OCI-LY1 (cell line): ENCODE measurements at regions not wholly inside any gene's neighbourhood (a gene's known extent, or its start where the extent isn't known, plus 50 kb on each side); places are given as distances from the start of the nearest gene placed in this dataset.

Source experiments
- H2AFZ ChIP-seq: fragments of 200-600 bp; sonication (generic), shearing (Covaris generic); 2 replicates; pipeline ENCODE4 v1.6.0; 2014; ENCODE audit warnings: antibody characterized with exemption, mild to moderate bottlenecking, low read length
- H3F3A ChIP-seq: fragments of 200-600 bp; sonication (generic), shearing (Covaris generic); 2 replicates; pipeline ENCODE4 v1.6.0; 2014; ENCODE audit warnings: mild to moderate bottlenecking, antibody characterized with exemption, low read length, moderate library complexity; ENCODE audit not compliant: insufficient read depth
- H3K27ac ChIP-seq: fragments of 200-600 bp; sonication (generic); 2 replicates; pipeline ENCODE4 v1.5.1; 2014; ENCODE audit warnings: low read length, mixed run types, mild to moderate bottlenecking, low read depth; ENCODE audit not compliant: poor library complexity, severe bottlenecking
- H3K27me3 ChIP-seq: fragments of 200-600 bp; sonication (generic); 2 replicates; pipeline ENCODE4 v1.6.0; 2014; ENCODE audit warnings: antibody characterized with exemption, mild to moderate bottlenecking, low read length, moderate library complexity; ENCODE audit not compliant: insufficient read depth
- H3K36me3 ChIP-seq: fragments of 200-600 bp; sonication (generic); 2 replicates; pipeline ENCODE4 v1.6.1; 2014; ENCODE audit warnings: mild to moderate bottlenecking, antibody characterized with exemption, low read length, moderate library complexity, mixed read lengths; ENCODE audit not compliant: insufficient read depth
- H3K4me1 ChIP-seq: fragments of 200-600 bp; sonication (generic); 2 replicates; pipeline ENCODE4 v1.5.1; 2014; ENCODE audit warnings: mild to moderate bottlenecking, low read length, moderate library complexity; ENCODE audit not compliant: insufficient read depth, severe bottlenecking
- H3K4me2 ChIP-seq: fragments of 200-600 bp; sonication (generic), shearing (Covaris generic); 2 replicates; pipeline ENCODE4 v1.6.1; 2014; ENCODE audit warnings: low read length
- H3K4me3 ChIP-seq: fragments of 200-600 bp; sonication (generic); 2 replicates; pipeline ENCODE4 v1.5.1; 2014; ENCODE audit warnings: low read length, low read depth, mild to moderate bottlenecking, mixed read lengths; ENCODE audit not compliant: poor library complexity, severe bottlenecking
- H3K79me2 ChIP-seq: fragments of 200-600 bp; shearing (Covaris generic); 2 replicates; pipeline ENCODE4 v1.6.1; 2016; ENCODE audit warnings: mixed run types, low read length, mixed read lengths; ENCODE audit not compliant: insufficient read depth
- H3K9ac ChIP-seq: fragments of 200-600 bp; sonication (generic), shearing (Covaris generic); 2 replicates; pipeline ENCODE4 v1.6.1; 2014; ENCODE audit warnings: mild to moderate bottlenecking, low read length, mixed read lengths
- H3K9me2 ChIP-seq: fragments of 200-600 bp; sonication (generic), shearing (Covaris generic); 2 replicates; pipeline ENCODE4 v1.6.1; 2014; ENCODE audit warnings: low read depth, mild to moderate bottlenecking, low read length, mixed read lengths
- H3K9me3 ChIP-seq: fragments of 200-600 bp; shearing (Covaris generic); 2 replicates; pipeline ENCODE4 v1.6.1; 2014; ENCODE audit warnings: low read length, mixed read lengths
- H4K20me1 ChIP-seq: fragments of 200-600 bp; sonication (generic), shearing (Covaris generic); 2 replicates; pipeline ENCODE4 v1.6.0; 2016; ENCODE audit warnings: mild to moderate bottlenecking, low read length; ENCODE audit not compliant: insufficient read depth
- CTCF ChIP-seq: fragments of 200-600 bp; sonication (generic), shearing (Covaris generic); IDR thresholded peaks from 2 replicates; pipeline ENCODE4 v1.5.1; 2017; ENCODE audit warnings: mild to moderate bottlenecking, antibody characterized with exemption, low read length, moderate library complexity, mixed read lengths
- EZH2 ChIP-seq: fragments of 200-600 bp; sonication (generic), shearing (Covaris generic); IDR thresholded peaks from 2 replicates; pipeline ENCODE4 v1.8.0; 2017; ENCODE audit warnings: borderline replicate concordance, mixed run types, mild to moderate bottlenecking, antibody characterized with exemption, low read length, moderate library complexity, mixed read lengths

GRCh38 chrX:8887004-8887403, 85.8 kb upstream of the FAM9A start:
- Histone ChIP-seq H3K36me3 (no peaks in the 10 kb centered on the region), H3K9me2 (no peaks in the 10 kb centered on the region), H3K9me3 (no peaks in the 10 kb centered on the region), H2AFZ (no peak overlapping the region), H3K27me3 (no peaks in the 10 kb centered on the region), H3K79me2 (no peaks in the 10 kb centered on the region), H3K27ac (no peak overlapping the region), H3K4me3 (no peak overlapping the region), H3K4me2 (no peak overlapping the region), H3K9ac (no peak overlapping the region), H3K4me1 (no peaks in the 10 kb centered on the region), H4K20me1 (no peaks in the 10 kb centered on the region), H3F3A (no peaks in the 10 kb centered on the region)
- TF ChIP-seq CTCF: no peak
- no peak for TF ChIP-seq EZH2

- H3K4me3 ChIP-seq: no peak overlapping the region
- H3K36me3 ChIP-seq: no peaks in the 10 kb centered on the region
- no peaks in the 10 kb centered on the region for H3K4me1 ChIP-seq
- H4K20me1 ChIP-seq: no peaks in the 10 kb centered on the region
- no peak overlapping the region for H3K4me2 ChIP-seq
- no peaks in the 10 kb centered on the region for H3F3A ChIP-seq
- H3K27me3 ChIP-seq: no peaks in the 10 kb centered on the region
- no peak overlapping the region for H3K9ac ChIP-seq
- no peaks in the 10 kb centered on the region for H3K9me3 ChIP-seq
- H3K27ac ChIP-seq: no peak overlapping the region
- peak; percentile 55 for TF ChIP-seq CTCF
- TF ChIP-seq EZH2: no peak
- H2AFZ ChIP-seq: no peak overlapping the region
- H3K9me2 ChIP-seq: no peaks in the 10 kb centered on the region
- H3K79me2 ChIP-seq: no peaks in the 10 kb centered on the region
Observed at GRCh38 chrX:8879750-8880149, 78.6 kb upstream of the FAM9A start.

- Histone ChIP-seq H3K27ac (no peak overlapping the region), H3K9me2 (no peaks in the 10 kb centered on the region), H3F3A (no peaks in the 10 kb centered on the region), H3K9me3 (no peaks in the 10 kb centered on the region), H3K9ac (no peak overlapping the region), H3K4me2 (no peak overlapping the region), H3K27me3 (no peaks in the 10 kb centered on the region), H3K4me1 (peaks cover 6% of the 10 kb centered on the region), H3K79me2 (no peaks in the 10 kb centered on the region), H3K36me3 (no peaks in the 10 kb centered on the region), H2AFZ (no peak overlapping the region), H3K4me3 (no peak overlapping the region), H4K20me1 (no peaks in the 10 kb centered on the region)
- TF ChIP-seq EZH2 (no peak), CTCF (no peak)
Observed at GRCh38 chrX:8873956-8874355, 72.8 kb upstream of the FAM9A start.
